Sigmoid colon (tissue), 6 donors: ENCODE measurements at regions not wholly inside any gene's neighbourhood (a gene's known extent, or its start where the extent isn't known, plus 50 kb on each side); places are given as distances from the start of the nearest gene placed in this dataset.

Experiments used
- DNase-seq: peaks from one replicate; pipeline ENCODE4 v3.0.0-alpha.2; 2019
- H3K27ac ChIP-seq, 4 donors: fragments of 200-600 bp; sonication (generic); one replicate each; pipeline ENCODE4 v1.5.1; 2016 to 2019; ENCODE audit warnings: mild to moderate bottlenecking in 1 of 4
- H3K27me3 ChIP-seq, 3 donors: fragments of 200-600 bp; sonication (generic); one replicate each; pipeline ENCODE4 v1.5.1; 2019; ENCODE audit warnings: mild to moderate bottlenecking in 1 of 3
- H3K36me3 ChIP-seq, 4 donors: fragments of 200-600 bp; sonication (generic); one replicate each; pipeline ENCODE4 v1.5.1; 2016 to 2019
- H3K4me1 ChIP-seq, 4 donors: fragments of 200-600 bp; sonication (generic); one replicate each; pipeline ENCODE4 v1.5.1; 2017 to 2019
- H3K4me3 ChIP-seq, 4 donors: fragments of 200-600 bp; sonication (generic); one replicate each; pipeline ENCODE4 v1.5.1; 2017 to 2019; ENCODE audit warnings: mild to moderate bottlenecking in 2 of 4, moderate library complexity in 1 of 4
- H3K9me3 ChIP-seq, 4 donors: fragments of 200-600 bp in 3 of 4; sonication (generic) in 3 of 4; one replicate each; pipeline versions ENCODE4 v1.5.1 to v1.6.1; 2013 to 2019
- CTCF ChIP-seq, 4 experiments: fragments of 450-650 bp in 3 of 4; fragments of 200-600 bp in 1 of 4; IDR thresholded peaks; one replicate each; pipeline ENCODE4 v1.5.1; 2016 to 2019; ENCODE audit warnings: antibody characterized with exemption in 4 of 4, mild to moderate bottlenecking in 3 of 4, moderate library complexity in 2 of 4
- EP300 ChIP-seq, 4 donors: sonication (generic); formaldehyde crosslinking; IDR thresholded peaks; one replicate each; pipeline ENCODE4 v1.6.1; 2017; ENCODE audit warnings: antibody characterized with exemption in 4 of 4
- POLR2A ChIP-seq, 2 donors: fragments of 450-650 bp; IDR thresholded peaks; one replicate each; pipeline ENCODE4 v1.6.1; 2016; ENCODE audit warnings: antibody characterized with exemption in 2 of 2, mild to moderate bottlenecking in 2 of 2, moderate library complexity in 2 of 2
- POLR2AphosphoS5 ChIP-seq, 4 donors: sonication (generic); formaldehyde crosslinking; IDR thresholded peaks; one replicate each; pipeline ENCODE4 v1.6.1; 2017; ENCODE audit warnings: antibody characterized with exemption in 4 of 4
- WGBS, 2 donors: extraction: QIAGEN DNeasy Blood & Tissue Kit; methylation state at CpG; one replicate each; pipeline ENCODE4 v1.1.7; 2013; 5-methylcytosine and 5-hydroxymethylcytosine counted together
- intact Hi-C: fragments of 100-400 bp; cut with DNase I; formaldehyde crosslinking; loops from one replicate; pipeline ENCODE4 v1.15.1; 2023
- donor health status: healthy with polysubstance abuse.
- donor health status: healthy.

GRCh38 chr3:82054849-82055248, 293.4 kb upstream of the GBE1 start:
- no peaks in the 10 kb centered on the region for H3K9me3 ChIP-seq
- no peak overlapping the region for H3K4me3 ChIP-seq
- no peak for DNase-seq
- no peak overlapping the region for H3K27ac ChIP-seq
- intact Hi-C loops, result no loop called here
- no peak for TF ChIP-seq POLR2A (IDR thresholded peaks at IDR 0.05)
- TF ChIP-seq EP300 (IDR thresholded peaks at IDR 0.05), result no peak
- TF ChIP-seq CTCF (IDR thresholded peaks at IDR 0.05), result no peak
- no peak for TF ChIP-seq POLR2AphosphoS5 (IDR thresholded peaks at IDR 0.05)
- peaks cover 0 to 3% (median 0%) of the 10 kb centered on the region in 4 donors for H3K4me1 ChIP-seq
- H3K27me3 ChIP-seq, result no peaks in the 10 kb centered on the region
- H3K36me3 ChIP-seq, result no peaks in the 10 kb centered on the region
- WGBS, 2 donors, result 82 to 88% methylated on average over 1 of the region's 1 CpG

- Histone ChIP-seq H3K27ac (no peak overlapping the region), H3K4me3 (no peak overlapping the region), H3K4me1 (peaks cover 0 to 3% (median 0%) of the 10 kb centered on the region in 4 donors), H3K9me3 (no peaks in the 10 kb centered on the region), H3K27me3 (no peaks in the 10 kb centered on the region), H3K36me3 (no peaks in the 10 kb centered on the region)
- intact Hi-C loops, result no loop called here
- WGBS, 2 donors, result 92 to 93% methylated on average over 1 of the region's 1 CpG
- DNase-seq, result no peak
- TF ChIP-seq CTCF (IDR thresholded peaks at IDR 0.05) (no peak), POLR2A (IDR thresholded peaks at IDR 0.05) (no peak), EP300 (IDR thresholded peaks at IDR 0.05) (no peak), POLR2AphosphoS5 (IDR thresholded peaks at IDR 0.05) (no peak)
Measured at GRCh38 chr3:82053236-82053635, 291.8 kb upstream of the GBE1 start.

GRCh38 chr3:82050382-82050781, 288.9 kb upstream of the GBE1 start:
- H3K27me3 ChIP-seq, result no peaks in the 10 kb centered on the region
- 80 to 91% methylated on average over 1 of the region's 1 CpG for WGBS, 2 donors
- H3K4me1 ChIP-seq, result no peaks in the 10 kb centered on the region
- H3K4me3 ChIP-seq, result no peak overlapping the region
- no peaks in the 10 kb centered on the region for H3K9me3 ChIP-seq
- TF ChIP-seq CTCF (IDR thresholded peaks at IDR 0.05) (no peak), POLR2AphosphoS5 (IDR thresholded peaks at IDR 0.05) (no peak), POLR2A (IDR thresholded peaks at IDR 0.05) (no peak), EP300 (IDR thresholded peaks at IDR 0.05) (no peak)
- H3K36me3 ChIP-seq, result no peaks in the 10 kb centered on the region
- intact Hi-C loops, result no loop called here
- DNase-seq, result no peak
- H3K27ac ChIP-seq, result no peak overlapping the region

- Histone ChIP-seq H3K36me3 (no peaks in the 10 kb centered on the region), H3K4me3 (no peak overlapping the region), H3K27me3 (no peaks in the 10 kb centered on the region), H3K9me3 (no peaks in the 10 kb centered on the region), H3K4me1 (no peaks in the 10 kb centered on the region), H3K27ac (no peak overlapping the region)
- WGBS, 2 donors, result 53 to 79% methylated on average over 3 of the region's 3 CpGs
- TF ChIP-seq POLR2A (IDR thresholded peaks at IDR 0.05), result no peak
- no peak for TF ChIP-seq CTCF (IDR thresholded peaks at IDR 0.05)
- TF ChIP-seq POLR2AphosphoS5 (IDR thresholded peaks at IDR 0.05), result no peak
- no peak for TF ChIP-seq EP300 (IDR thresholded peaks at IDR 0.05)
- no peak for DNase-seq
- intact Hi-C loops, result no loop called here
Measured at GRCh38 chr3:82048711-82049110, 287.3 kb upstream of the GBE1 start.

GRCh38 chr3:82044930-82045705, 283.7 kb upstream of the GBE1 start:
- intact Hi-C loops, result no loop called here
- TF ChIP-seq EP300 (IDR thresholded peaks at IDR 0.05) (no peak), POLR2A (IDR thresholded peaks at IDR 0.05) (no peak), CTCF (IDR thresholded peaks at IDR 0.05) (no peak), POLR2AphosphoS5 (IDR thresholded peaks at IDR 0.05) (no peak)
- no peaks in the 10 kb centered on the region for H3K27me3 ChIP-seq
- H3K9me3 ChIP-seq, result no peaks in the 10 kb centered on the region
- no peak overlapping the region for H3K27ac ChIP-seq
- no peak overlapping the region for H3K4me3 ChIP-seq
- H3K4me1 ChIP-seq, result no peaks in the 10 kb centered on the region
- 39 to 62% methylated on average over 4 of the region's 4 CpGs for WGBS, 2 donors
- no peak for DNase-seq
- no peaks in the 10 kb centered on the region for H3K36me3 ChIP-seq
